ENCODE measurements at regions not wholly inside any gene's neighbourhood (a gene's known extent, or its start where the extent isn't known, plus 50 kb on each side); places are given as distances from the start of the nearest gene placed in this dataset.

DNA sequence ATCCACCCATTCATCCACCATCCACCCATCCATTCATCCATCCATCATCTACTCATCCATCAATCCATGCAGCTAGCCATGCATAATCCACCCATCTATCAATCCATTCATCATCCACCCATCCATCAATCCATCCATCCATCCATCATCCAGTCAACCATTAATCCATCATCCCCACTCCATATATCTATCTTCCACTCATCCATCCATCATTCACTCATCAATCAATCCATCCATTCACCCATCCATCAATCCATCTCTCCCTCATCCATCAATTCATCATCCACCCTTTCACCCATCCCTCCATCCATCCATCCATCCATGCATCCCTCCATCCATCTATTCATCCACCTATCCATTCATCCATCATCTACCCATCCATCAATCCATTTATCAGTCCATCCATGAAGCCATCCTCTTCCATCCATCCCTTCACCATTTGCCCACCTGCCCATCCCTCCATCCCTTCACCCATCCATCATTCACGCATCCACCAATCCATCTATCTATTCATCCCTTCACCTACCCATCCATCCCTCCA is 689.4 kb downstream of the BRD1 start:
- no peak for DNase-seq

DNA sequence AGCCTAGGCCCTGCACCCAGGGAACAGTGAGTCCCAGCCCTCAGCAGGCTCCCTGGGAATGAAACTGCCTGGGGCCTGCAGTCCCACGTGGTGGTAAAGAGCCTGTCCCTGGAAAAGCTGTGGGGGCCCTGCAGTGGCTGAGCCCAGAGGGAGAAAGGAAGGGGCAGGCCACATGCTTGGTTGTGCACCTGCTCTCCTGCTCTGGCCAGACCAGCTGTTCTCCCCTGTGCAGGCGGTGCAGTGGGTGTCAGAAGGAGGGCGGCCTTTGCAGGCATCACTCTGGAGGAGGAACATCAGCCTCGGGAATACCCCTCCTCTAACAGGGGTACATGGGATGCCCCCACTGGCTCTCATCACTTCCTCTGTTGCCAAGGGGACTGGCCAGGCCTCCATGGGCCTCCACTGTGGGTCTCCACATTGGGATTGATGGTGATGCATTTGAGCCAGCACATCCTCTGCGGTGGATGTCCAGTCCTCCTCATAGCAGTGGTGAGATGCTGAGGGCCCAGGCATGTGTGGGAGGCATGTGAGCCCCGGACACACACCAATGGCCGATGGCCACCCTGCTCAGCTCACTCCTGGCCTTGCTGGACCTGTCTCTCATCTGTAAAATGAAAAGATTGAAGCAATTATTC is 690.4 kb downstream of the BRD1 start:
- DNase-seq: peak; percentile 13

DNA sequence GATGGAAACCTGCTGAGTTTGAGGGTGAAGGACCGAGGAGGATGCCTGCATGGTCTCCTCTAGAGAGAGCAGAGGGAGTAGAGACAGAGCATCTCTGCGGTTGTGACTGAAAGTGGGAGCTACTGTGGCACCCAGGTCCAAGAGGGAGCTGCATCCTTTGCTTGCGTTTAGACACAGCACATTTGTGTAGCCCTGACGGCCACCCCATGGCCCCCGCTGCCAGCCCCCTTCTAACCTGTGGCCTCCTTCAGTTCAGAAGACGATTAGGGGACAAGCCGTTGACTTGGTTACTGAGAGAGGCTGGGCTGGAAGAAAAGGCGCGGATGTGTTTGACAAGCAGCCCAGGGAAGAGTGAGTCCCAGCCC is 690.9 kb downstream of the BRD1 start:
- DNase-seq: no peak

DNA sequence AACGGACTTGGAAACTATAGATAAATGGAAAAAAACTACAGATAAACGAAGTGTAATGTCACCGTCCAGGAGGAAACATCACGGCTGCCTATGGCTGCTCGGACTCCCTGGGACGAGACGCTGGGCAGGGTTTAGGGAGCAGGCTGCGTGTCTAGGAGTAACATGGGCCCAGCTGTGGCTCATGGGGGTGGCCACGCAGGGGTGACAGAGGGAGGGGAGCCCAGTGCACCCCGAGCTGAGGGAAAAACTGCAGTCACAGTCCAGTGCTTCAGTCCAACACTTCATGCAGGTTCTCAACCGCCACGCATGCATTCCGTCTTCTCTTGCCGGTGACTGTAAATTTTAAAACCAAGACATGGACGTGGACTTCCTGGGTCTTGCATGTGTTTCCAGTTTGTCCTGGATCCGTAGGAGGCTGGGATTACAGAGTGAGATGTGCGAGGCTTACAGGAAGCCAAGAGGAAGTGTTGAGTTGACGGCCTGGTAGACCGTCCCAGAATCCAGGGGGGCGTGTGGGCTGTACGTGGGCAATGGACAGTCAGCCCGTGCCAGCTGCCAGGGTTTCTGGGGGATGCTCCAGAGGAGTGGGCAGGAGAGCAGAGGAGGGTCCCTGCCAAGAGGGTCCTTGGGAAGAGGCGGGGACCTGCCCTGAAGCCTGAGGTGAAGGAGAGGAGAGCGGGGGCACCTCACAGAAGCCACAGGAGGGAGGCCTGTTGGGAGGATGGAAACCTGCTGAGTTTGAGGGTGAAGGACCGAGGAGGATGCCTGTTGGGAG is 691.4 kb downstream of the BRD1 start:
- no peak for DNase-seq

DNA sequence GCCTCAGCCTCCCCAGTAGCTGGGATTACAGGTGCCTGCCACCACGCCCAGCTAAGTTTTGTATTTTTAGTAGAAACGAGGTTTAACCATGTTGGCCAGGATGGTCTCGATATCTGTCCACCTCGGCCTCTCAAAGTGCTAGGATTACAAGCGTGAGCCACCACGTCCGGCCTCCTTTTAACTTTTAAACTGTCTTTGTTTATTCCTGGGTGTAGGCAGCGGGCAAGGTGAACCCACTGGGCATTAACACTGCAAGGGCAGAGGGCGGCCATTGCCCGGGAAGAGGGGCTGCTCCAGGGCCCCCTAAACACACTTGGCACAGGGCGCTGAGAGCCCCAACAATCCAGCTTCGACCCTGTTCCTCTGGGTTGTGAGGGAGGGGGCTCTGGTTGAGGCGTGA is 693.6 kb downstream of the BRD1 start:
- no peak for DNase-seq

DNA sequence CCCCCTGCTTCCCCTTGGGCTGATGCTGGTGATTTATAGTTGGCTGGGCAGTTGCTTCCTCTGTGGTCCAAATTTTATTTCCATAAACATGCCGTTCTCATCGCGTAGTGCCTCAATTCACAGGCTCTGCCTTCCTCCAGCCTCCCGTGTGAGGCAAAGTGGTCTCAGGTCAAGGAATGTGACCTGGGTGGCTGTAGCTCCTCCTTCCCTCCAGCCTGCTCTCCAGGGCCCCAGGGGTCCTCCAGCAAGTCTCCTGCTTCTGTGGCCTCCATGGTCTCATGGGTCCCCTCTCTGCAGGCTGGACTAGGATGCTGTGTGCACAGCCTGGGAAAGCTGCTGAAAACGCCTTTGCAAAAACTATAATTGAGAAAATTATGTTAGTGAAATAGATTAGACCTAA is 694.1 kb downstream of the BRD1 start:
- no peak for DNase-seq

DNA sequence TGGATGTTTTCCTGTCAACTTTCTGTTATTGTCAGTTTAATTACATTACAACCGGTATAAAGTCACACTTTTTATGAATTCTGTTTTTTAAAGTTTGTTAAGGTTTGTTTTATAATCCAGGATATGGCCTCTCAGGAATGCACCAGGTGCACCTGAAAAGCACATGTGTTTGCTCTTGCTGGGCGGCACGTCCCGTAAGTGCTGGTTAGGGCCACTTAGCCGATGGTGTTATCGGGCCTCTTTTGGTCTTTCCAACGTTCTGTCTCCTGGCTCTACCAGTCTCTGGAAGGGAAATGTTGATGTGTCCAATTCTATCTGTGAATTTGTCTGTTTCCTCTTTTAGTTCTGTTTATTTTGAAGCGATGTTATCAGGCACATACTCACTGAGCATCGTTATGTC is 695.7 kb downstream of the BRD1 start:
- DNase-seq: peak; percentile 29

DNA sequence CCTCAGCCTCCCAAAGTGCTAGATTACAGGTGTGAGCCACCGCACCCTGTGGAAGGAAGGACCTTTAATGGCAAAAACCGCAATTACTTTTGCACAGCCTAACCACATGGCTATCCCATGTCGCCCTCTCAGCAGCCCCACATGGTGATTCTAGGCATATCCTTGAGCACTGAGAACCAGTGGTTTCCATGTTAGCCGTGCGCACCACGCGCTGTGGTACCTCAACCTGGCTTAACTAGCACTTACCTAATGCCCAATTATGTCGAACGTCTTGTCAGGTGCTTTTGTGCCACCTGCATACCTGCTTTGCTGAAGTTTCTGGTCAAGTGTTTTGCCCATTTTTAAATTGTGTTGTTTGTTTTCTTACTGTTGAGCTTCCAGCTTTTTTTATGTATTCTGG is 697.9 kb downstream of the BRD1 start:
- DNase-seq: no peak

DNA sequence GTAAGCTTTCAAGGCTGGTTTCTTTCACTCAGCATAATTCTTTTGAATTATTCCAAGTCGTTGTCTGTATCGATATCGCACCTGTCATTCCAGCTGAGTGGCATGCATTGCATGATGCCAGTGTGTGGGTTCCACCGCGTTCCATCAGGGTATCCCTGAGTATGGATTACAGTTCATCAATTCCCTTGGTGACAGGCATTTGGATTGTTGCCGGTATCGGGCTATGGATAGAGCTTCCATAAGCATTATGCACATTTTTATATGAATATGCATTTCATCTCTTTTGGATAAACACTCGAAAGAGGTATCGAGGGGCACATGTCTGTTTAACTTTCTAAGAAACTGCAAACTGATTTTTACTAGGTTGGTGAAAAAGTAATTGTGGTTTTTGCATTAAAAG is 698.8 kb downstream of the BRD1 start:
- no peak for DNase-seq

DNA sequence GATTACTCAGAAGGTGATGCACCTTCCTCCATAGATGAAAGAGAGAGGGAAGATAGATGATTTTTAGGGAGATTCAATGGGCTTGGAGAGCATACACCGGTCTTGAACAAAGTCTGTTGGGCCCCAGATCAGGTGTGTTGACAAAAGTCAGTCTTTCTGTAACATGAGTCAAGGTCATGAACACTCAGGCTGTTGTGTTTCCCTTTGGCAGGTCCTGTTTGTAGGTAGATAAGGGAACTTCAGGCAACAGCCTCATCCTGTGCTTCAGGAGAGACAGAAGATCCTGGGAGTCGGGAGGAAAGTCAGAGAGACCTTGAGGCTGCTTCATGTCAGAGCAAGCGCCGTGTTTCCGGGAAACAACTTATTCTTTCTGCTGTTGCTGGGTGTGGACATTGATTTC is 703.1 kb downstream of the BRD1 start:
- DNase-seq: no peak

DNA sequence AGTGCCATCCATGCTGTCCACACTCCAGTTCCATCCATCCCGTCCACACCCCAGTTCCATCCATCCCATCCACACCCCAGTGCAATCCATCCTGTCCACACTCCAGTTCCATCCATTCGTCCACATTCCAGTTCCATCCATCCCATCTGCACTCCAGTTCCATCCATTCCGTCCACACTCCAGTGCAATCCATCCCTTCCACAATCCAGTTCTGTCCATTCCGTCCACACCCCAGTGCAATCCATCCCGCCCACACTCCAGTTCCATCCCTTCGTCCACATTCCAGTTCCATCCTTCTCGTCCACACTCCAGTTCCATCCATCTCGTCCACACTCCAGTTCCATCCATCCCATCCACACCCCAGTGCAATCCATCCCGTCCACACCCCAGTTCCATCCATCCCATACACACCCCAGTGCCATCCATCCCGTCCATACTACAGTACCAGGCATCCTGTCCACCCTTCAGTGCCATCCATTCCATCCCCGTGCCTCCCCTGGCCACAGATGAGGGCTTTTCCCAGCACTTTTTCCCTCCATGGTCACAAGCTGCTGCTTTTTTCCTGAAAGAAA is 704.0 kb downstream of the BRD1 start:
- no peak for DNase-seq

DNA sequence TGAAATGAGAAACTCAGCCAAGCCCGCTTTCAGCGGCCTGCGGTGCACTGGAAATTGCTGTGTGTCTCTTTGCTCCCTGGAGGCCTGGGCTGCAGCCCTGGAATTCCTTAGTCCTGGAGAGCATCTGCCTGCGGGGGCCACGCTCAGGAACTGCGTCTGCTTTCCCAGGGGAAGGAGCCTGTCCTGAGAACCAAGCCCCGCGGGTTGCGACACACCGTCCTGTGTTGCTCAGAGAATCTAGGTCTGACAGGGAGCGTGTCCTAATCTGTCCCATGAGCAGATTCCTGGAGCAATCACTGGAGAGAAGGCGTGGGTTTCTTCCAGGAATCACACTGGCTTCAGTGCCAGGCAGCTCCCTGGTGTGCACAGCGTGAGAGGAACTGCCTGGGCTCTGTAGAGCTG is 708.1 kb downstream of the BRD1 start:
- DNase-seq: no peak

DNA sequence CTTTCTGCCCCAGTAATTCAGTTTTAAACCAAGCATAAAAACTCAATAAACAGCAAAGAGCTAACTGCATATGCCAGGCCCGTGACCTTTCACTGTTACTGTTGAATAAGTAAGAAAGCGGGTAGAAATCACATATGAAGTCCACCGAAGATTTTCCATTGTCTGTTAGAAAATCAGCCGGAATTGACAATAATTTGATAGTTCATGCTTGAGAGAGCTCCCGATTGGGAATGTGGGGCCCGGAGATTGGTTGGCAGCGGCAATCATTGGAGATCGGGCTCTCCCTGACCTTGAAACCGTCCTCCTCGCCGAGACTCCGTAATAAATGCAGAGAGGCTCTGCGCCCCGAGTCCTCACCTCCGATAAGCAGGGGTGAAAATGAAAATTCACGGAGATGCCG is 709.6 kb downstream of the BRD1 start:
- DNase-seq: no peak

DNA sequence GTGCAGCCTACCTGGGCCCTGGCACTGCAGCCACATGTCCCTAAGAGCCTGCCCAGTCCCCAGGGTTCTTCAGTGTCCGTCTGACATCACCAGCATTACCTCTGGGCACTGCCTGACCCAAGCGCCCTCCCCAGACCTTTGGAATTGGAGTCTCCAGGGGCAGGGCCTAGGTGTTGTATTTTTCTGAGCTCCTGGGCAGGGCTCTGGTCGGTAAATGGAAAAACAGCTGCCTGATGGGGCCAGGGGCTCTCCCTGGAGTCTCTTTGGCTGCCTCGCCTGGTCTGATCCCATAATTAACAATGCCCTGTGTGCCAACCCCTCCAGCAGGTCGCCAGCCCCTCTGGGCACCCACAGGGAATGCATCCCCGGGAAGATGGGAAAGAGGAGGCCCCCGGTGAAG is 710.2 kb downstream of the BRD1 start:
- no peak for DNase-seq

DNA sequence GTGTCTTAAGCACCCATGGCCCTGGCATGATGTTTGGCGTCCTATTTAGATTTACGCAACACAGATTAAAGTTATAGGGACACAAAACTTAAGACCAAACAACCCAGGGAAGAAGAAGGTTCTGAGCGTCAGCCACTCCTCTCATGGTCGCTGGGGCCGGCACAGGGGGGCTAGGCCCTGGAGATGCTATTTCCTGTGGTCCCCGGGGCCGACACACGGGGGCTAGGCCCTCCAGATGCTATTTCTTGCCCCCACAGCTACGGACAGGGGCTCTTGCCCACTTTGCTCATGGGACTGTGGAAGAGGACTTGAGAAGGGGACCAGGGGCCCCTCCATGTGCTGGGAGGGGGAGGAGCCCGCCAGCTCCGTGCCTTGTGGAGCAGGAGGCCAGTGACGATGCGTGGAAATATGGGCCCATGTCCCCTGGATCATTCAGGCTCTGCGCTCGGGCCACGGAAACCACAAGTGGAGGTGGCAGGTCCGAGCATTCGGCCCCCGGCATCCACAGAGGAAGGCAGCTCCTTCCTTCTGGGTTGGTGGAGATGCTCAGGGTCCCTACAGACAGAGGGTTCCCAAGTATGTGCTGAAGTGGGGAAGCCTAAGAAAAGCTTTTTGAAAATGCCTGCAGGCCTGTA is 711.1 kb downstream of the BRD1 start:
- DNase-seq: no peak

DNA sequence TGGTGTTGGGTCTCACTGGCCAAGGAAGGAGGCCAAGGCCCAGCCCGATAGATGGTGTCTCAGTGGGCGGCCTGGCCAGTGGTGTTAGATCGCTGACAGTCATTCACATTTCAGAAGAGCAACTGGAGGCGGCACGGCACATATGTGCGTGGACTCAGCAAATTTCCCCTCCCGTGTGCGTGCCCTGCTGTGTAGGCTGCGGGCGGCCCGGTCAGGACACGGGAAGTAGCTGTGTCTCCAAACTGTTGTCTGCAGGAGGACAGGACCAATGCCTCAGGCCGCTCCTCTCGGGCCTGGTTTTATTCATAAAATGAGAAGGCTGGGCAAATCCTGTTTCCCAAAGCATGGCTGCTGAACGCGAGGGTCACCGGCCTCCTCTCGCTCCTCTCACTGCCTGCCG is 711.7 kb downstream of the BRD1 start:
- no peak for DNase-seq

DNA sequence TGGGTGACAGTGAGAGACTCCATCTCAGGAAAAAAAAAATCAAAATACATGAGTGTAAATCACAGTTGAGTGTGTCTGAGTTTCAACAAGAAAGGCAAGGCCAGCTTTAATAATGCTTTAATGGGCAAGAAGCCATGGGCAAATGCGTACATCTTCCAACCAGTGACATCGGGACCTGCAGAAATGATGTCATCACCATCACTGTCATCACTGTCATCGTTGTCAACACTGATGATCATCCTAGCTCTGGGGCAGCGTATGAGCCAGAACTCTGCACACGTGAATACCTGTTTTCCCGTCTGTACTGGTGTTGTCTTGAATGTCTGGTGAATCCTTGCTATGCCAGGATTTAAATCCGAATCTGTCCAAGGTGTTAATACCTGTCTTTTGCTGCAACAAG is 712.5 kb downstream of the BRD1 start:
- DNase-seq: no peak

DNA sequence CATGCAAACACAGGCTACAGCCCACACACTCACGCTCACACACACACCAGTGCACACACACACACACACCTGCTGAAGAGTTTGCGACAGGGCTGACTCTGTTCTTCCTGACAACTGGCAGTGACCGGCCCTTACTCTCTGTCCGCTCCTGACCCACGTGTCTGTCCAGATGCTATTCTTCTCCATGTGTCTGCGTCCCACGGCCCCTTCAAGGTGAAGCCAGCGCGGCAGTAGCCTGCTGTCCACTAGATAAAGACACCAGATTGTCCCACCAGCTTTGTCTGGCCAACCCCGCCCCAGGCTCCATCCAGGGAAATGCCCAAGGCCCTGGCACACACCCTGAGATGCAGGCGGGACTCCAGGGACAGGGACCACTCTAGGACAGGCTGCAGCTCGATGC is 713.9 kb downstream of the BRD1 start:
- no peak for DNase-seq

DNA sequence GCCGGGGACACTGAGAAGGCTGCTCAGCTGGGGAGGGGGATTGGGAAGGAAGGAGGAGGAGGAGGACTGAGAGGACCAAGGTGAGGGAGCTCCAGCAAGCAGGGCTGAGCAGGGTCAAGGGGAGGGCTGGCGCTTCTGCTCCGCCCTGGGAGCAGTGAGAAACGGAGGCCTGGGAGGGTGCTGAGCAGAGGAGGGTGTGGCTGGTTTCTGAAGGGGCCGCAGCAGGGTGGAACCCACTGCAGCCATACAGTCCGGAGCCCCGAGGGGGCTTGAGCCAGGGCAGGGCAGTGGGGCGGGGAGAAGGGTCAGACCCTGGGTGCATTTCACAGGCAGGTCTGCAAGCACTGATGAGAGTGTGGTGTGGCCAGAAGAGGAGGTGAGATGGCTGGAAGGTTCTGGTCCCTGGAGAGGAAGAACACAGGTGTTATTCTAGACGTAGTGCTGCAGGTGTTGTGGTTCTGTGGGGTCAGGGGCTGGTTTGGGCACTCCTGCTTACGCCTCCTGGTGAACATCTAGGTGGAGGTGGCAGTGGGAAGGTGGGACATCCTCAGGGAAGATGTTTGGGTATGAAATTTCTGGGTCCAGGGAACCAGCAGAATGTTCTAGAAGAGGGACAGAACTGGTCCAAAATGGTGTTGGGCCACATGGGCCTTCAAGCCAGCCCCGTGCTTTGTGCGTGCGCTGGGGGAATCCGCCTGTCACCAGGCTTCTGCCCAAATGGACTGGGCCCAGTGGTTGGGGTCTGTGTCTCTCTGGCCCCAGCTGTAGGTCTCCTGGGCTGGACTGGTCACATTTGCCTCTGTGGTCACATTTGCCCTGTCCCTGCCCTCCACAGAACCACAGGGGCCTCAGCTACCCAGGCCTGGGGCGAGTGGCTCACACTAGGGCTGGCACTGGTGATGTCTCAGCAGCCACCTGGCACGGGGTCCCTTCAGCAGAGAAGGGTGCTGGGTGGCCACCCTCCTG is 714.7 kb downstream of the BRD1 start:
- no peak for DNase-seq

DNA sequence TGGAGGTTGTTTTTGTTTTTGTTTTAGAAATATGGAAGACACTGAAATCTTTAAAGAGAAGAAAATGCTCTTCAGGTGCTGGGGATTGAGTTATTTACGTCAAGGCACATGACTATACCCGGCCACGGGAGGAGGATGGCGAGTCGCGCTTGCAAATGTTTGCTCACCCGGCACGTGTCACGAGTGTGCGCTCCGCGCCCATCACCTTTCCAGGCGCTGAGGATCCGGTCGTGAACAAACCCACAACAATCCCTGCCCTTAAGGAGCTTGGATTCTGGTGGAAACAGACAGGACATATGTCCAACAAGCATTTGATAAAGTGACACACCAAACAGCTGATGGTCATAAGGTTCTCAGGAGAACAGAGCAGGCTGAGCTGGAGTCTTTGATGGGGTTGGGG is 715.5 kb downstream of the BRD1 start:
- DNase-seq: no peak

DNA sequence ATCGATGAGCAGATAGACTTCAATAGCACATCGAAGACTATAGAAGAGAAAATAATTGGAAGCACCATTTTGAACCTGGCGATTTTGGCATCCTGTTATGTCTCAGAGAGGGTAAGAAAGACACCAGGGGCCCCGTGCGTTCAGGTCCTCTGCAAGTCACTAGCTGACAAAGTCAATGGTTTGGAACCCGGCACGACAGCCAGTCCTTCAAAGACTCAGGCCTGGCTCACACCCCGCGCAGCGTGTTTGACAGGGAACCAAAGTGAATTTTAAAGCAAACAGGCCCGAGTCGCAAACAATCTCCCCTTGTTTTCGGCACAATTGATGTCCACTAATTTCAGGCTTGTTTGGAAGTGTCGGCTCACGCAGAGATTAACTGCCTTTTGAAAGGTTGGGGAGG is 716.6 kb downstream of the BRD1 start:
- DNase-seq: no peak

DNA sequence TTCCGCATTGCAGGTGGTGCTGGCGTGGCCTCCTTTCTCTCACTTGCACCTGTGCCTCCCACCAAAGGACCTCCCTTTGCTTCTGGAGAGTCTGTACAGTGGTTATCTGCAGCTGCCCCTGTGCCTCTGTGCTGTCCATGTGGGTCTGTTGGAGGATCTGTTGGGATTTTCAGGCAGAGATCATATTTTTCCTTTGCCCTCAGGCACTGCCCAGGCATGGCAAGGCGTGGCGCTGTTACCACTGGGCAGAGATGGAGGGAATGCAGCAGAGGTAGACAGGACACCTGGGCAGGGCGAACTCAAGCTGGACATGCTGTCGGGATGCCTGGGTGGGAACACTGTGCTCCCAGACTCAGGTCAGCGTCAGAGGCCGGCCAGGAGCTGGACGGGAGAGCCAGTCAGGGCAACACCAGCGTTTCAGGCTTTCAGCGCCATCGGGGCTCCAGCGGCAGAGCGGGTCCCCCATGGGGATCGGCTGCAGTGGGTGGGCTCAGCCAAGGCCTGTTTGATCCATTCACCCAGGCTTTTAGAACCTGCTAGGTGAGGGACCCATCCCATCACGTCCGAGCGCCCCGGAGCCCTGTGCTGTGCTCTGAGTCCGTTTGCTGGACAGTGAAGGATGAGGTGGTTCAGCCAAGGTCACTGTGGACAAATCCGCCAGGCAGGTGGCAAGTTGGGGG is 718.9 kb downstream of the BRD1 start:
- no peak for DNase-seq
